GM12865 (cell line): ENCODE measurements at regions not wholly inside any gene's neighbourhood (a gene's known extent, or its start where the extent isn't known, plus 50 kb on each side); places are given as distances from the start of the nearest gene placed in this dataset.

Source experiments
- DNase-seq: peaks from one replicate; pipeline ENCODE4 v3.0.0; 2010; ENCODE audit warnings: low read depth
- H3K4me3 ChIP-seq: 2 replicates; pipeline ENCODE4 v1.5.1; 2011; ENCODE audit warnings: mild to moderate bottlenecking, low read depth, low read length, control low read depth
- CTCF ChIP-seq: IDR thresholded peaks from 2 replicates; pipeline ENCODE4 v1.5.1; 2011; ENCODE audit warnings: low read length, control low read depth, low read depth, inconsistent platforms; ENCODE audit not compliant: insufficient read depth; ENCODE audit errors: missing control alignments

- no peak overlapping the region for H3K4me3 ChIP-seq
- no peak for TF ChIP-seq CTCF
- DNase-seq = no peak
Measured at GRCh38 chr5:96516631-96517071, 83.6 kb upstream of the PCSK1 start.

- no peak for DNase-seq
- H3K4me3 ChIP-seq = no peak overlapping the region
- no peak for TF ChIP-seq CTCF
Measured at GRCh38 chr5:96517295-96517694, 84.2 kb upstream of the PCSK1 start.

- no peak for TF ChIP-seq CTCF
- DNase-seq = no peak
- H3K4me3 ChIP-seq = no peak overlapping the region
Measured at GRCh38 chr5:96520345-96520744, 87.3 kb upstream of the PCSK1 start.

- TF ChIP-seq CTCF = no peak
- no peak for DNase-seq
- no peak overlapping the region for H3K4me3 ChIP-seq
Measured at GRCh38 chr5:96522635-96523355, 89.7 kb upstream of the PCSK1 start.

- no peak overlapping the region for H3K4me3 ChIP-seq
- no peak for TF ChIP-seq CTCF
- no peak for DNase-seq
Measured at GRCh38 chr5:96527768-96528661, 95.0 kb upstream of the PCSK1 start.

- no peak for DNase-seq
Measured at GRCh38 chr5:96528826-96529474, 95.9 kb upstream of the PCSK1 start.

More at GRCh38 chr5:96528826-96529474, 95.9 kb upstream of the PCSK1 start:
- TF ChIP-seq CTCF = no peak
- no peak overlapping the region for H3K4me3 ChIP-seq
